Naive thymus-derived CD4-positive, alpha-beta T cell (primary cell): ENCODE measurements at regions not wholly inside any gene's neighbourhood (a gene's known extent, or its start where the extent isn't known, plus 50 kb on each side); places are given as distances from the start of the nearest gene placed in this dataset.

Experiments
- ATAC-seq: fragments of 150-1000 bp; cut with Tn5 transposase; 2 replicates; pipeline ENCODE4 v1.10.0; 2021; ENCODE audit warnings: mild to moderate bottlenecking, moderate library complexity
- CTCF ChIA-PET: fragments of 350-600 bp; sonication (Branson Sonifier 250); formaldehyde crosslinking; loops from one replicate; lab custom pipeline; 2021; ENCODE audit warnings: antibody characterized with exemption; lab: Charles Lee
- POLR2A ChIA-PET: fragments of 350-600 bp; sonication (Branson Sonifier 250); formaldehyde crosslinking; loops from one replicate; lab custom pipeline; 2021; ENCODE audit warnings: antibody characterized with exemption, inconsistent platforms; lab: Charles Lee
- DNase-seq, 9 donors: peaks; one replicate each; pipeline versions ENCODE4 v3.0.0 to v3.0.0-alpha.2; 2020 to 2022; ENCODE audit warnings: mixed read lengths in 1 of 9
- H3K27ac ChIP-seq: one replicate; pipeline ENCODE4 v1.7.0; 2013; ENCODE audit warnings: mild to moderate bottlenecking, low read depth, low read length, moderate library complexity
- H3K27me3 ChIP-seq, 2 donors: one replicate each; pipeline ENCODE4 v1.7.0; 2013; ENCODE audit warnings: low read length in 2 of 2, mild to moderate bottlenecking in 2 of 2, moderate library complexity in 2 of 2; ENCODE audit not compliant: control insufficient read depth in 2 of 2, insufficient read depth in 2 of 2
- H3K36me3 ChIP-seq, 3 experiments: 1 replicate in 2 of 3; 2 replicates in 1 of 3; pipeline ENCODE4 v1.7.0; 2013; ENCODE audit warnings: low read length in 3 of 3, mild to moderate bottlenecking in 3 of 3, moderate library complexity in 1 of 3; ENCODE audit not compliant: insufficient read depth in 3 of 3, control insufficient read depth in 2 of 3
- H3K4me1 ChIP-seq, 2 donors: one replicate each; pipeline ENCODE4 v1.7.0; 2013; ENCODE audit warnings: low read length in 2 of 2, mild to moderate bottlenecking in 2 of 2, moderate library complexity in 1 of 2; ENCODE audit not compliant: control insufficient read depth in 2 of 2, insufficient read depth in 2 of 2
- H3K4me3 ChIP-seq: 2 replicates; pipeline ENCODE4 v1.7.0; 2013; ENCODE audit warnings: mild to moderate bottlenecking, low read length
- H3K9me3 ChIP-seq, 3 experiments: 1 replicate in 2 of 3; 2 replicates in 1 of 3; pipeline ENCODE4 v1.7.0; 2013; ENCODE audit warnings: low read length in 3 of 3; ENCODE audit not compliant: control insufficient read depth in 2 of 3
- H3K27ac Mint-ChIP-seq, 9 donors: one replicate each; pipeline ENCODE4 v1.8.0; 2020 to 2022; ENCODE audit warnings: mixed read lengths in 9 of 9, mild to moderate bottlenecking in 8 of 9, moderate library complexity in 5 of 9, inconsistent platforms in 2 of 9
- H3K27me3 Mint-ChIP-seq, 5 donors: one replicate each; pipeline ENCODE4 v1.8.0; 2021 to 2022; ENCODE audit warnings: mixed read lengths in 5 of 5, mild to moderate bottlenecking in 1 of 5
- H3K36me3 Mint-ChIP-seq, 5 donors: one replicate each; pipeline ENCODE4 v1.8.0; 2020 to 2022; ENCODE audit warnings: mixed read lengths in 5 of 5, mild to moderate bottlenecking in 3 of 5, inconsistent platforms in 1 of 5
- H3K4me1 Mint-ChIP-seq, 7 donors: one replicate each; pipeline ENCODE4 v1.8.0; 2020 to 2022; ENCODE audit warnings: mixed read lengths in 7 of 7, mild to moderate bottlenecking in 3 of 7, inconsistent platforms in 1 of 7
- H3K4me3 Mint-ChIP-seq, 10 donors: one replicate each; pipeline ENCODE4 v1.8.0; 2020 to 2022; ENCODE audit warnings: mild to moderate bottlenecking in 10 of 10, mixed read lengths in 10 of 10, moderate library complexity in 6 of 10, inconsistent platforms in 2 of 10
- H3K9me3 Mint-ChIP-seq, 11 donors: one replicate each; pipeline ENCODE4 v1.8.0; 2020 to 2022; ENCODE audit warnings: mixed read lengths in 11 of 11, mild to moderate bottlenecking in 4 of 11, inconsistent platforms in 1 of 11, moderate library complexity in 1 of 11
- intact Hi-C, 2 donors: fragments of 100-400 bp; cut with micrococcal nuclease; formaldehyde crosslinking; loops; one replicate each; pipeline ENCODE4 v1.15.1; 2023

DNA sequence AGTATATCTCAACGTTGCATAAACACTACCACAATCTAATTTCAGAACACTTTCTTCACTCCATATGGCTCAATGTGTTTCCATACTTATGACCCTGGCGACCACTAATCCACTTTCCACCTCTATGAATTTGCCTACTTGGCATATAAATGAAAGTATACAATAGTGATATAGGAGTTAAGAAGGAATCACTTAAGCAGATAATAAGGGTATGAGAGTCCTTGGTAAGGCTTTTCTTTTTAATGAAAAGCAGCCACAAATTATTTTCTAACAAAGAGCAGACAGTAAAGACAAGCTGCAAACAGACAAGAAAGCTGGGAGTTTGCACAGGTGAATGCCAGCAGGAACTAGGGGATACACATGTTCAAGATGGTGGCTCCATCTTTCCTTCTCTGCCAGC lies 615.1 kb upstream of the NUDT12 start:
- POLR2A ChIA-PET, result no interaction called here
- H3K9me3 ChIP-seq, result peaks cover 0 to 20% (median 0%) of the 10 kb centered on the region in 3 experiments
- Mint-ChIP-seq H3K27me3 (no peaks in the 10 kb centered on the region), H3K4me1 (no peaks in the 10 kb centered on the region), H3K4me3 (no peak overlapping the region), H3K9me3 (peaks cover 5 to 49% (median 22%) of the 10 kb centered on the region in 11 donors), H3K27ac (no peak overlapping the region), H3K36me3 (peaks cover 0 to 3% (median 0%) of the 10 kb centered on the region in 5 donors)
- no peak overlapping the region for H3K27ac ChIP-seq
- no peak for ATAC-seq
- intact Hi-C loops, result loop anchor here in 1 of 2 donors (2.0 kb wide), 1 partner anchor 595 kb away; no protein-coding TSS in a partner anchor
- H3K27me3 ChIP-seq, result no peaks in the 10 kb centered on the region
- DNase-seq, result no peak
- H3K36me3 ChIP-seq, result no peaks in the 10 kb centered on the region
- no peak overlapping the region for H3K4me3 ChIP-seq
- H3K4me1 ChIP-seq, result no peaks in the 10 kb centered on the region
- CTCF ChIA-PET, result no interaction called here

DNA sequence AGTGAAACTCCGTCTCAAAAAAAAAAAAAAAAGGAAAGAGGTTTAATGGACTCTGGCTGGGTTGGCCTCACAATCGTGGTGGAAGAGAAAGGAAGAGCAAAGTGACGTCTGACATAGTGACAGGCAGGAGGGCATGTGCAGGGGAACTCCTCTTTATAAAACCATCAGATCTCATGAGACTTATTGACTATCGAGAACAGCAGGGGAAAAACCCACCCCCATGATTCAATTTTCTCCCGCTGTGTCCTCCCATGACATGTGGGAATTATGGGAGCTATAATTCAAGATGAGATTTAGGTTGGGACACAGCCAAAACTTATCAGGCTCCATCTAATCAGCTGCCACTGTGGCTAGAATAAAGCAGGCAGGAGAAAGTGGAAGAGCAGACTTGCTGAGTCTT lies 610.4 kb upstream of the NUDT12 start:
- no peaks in the 10 kb centered on the region for H3K27me3 ChIP-seq
- ChIA-PET POLR2A (no interaction called here), CTCF (no interaction called here)
- H3K4me1 Mint-ChIP-seq, result no peaks in the 10 kb centered on the region
- no peak overlapping the region for H3K4me3 Mint-ChIP-seq
- H3K36me3 Mint-ChIP-seq, result no peaks in the 10 kb centered on the region
- no peak overlapping the region for H3K27ac ChIP-seq
- ATAC-seq (no peak), DNase-seq (no peak)
- H3K9me3 ChIP-seq, result no peaks in the 10 kb centered on the region
- no peaks in the 10 kb centered on the region for H3K4me1 ChIP-seq
- intact Hi-C loops, result no loop called here
- H3K36me3 ChIP-seq, result no peaks in the 10 kb centered on the region
- peaks cover 0 to 7% (median 1%) of the 10 kb centered on the region in 11 donors for H3K9me3 Mint-ChIP-seq
- H3K4me3 ChIP-seq, result no peak overlapping the region
- no peaks in the 10 kb centered on the region for H3K27me3 Mint-ChIP-seq
- H3K27ac Mint-ChIP-seq, result no peak overlapping the region

DNA sequence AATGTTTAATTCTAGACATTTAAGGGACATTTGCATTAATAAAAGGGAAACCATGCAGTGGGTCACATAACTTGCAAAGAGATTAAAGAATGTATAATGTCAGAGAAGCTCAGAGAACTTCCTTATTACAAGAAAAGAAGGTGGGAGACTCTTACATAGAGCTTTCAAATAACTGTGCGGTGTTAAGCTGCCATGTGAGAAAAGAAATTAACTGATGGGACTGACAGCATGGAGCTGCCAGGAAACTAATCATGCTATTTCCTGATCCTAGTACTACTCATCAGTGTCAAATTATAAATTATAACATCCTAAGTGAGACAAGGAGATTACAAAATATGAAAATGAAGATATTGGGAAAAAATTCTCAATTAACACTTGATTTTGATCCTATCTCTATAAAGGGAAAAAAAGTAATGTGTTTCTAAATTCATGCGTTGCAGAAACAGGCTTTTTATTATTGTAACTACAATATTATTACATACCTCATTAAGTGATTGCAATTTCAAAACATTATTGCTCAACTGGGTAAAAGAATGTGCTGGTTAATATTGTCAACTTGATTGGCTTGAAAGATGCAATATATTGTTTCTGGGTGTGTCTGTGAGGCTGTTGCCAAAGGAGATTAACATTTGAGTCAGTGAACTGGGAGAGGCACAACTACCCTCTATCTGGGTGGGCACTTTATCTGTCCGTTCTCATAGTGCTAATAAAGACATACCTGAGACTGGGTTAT lies 609.5 kb upstream of the NUDT12 start:
- no peak overlapping the region for H3K4me3 ChIP-seq
- no peak for DNase-seq
- no peaks in the 10 kb centered on the region for H3K4me1 ChIP-seq
- no peak for ATAC-seq
- no peak overlapping the region for H3K27ac ChIP-seq
- CTCF ChIA-PET, result no interaction called here
- H3K27ac Mint-ChIP-seq, result no peak overlapping the region
- H3K36me3 Mint-ChIP-seq, result no peaks in the 10 kb centered on the region
- H3K9me3 Mint-ChIP-seq, result peaks cover 0 to 4% (median 0%) of the 10 kb centered on the region in 11 donors
- H3K36me3 ChIP-seq, result no peaks in the 10 kb centered on the region
- intact Hi-C loops, result no loop called here
- H3K9me3 ChIP-seq, result no peaks in the 10 kb centered on the region
- no peaks in the 10 kb centered on the region for H3K27me3 ChIP-seq
- H3K4me3 Mint-ChIP-seq, result no peak overlapping the region
- no peaks in the 10 kb centered on the region for H3K27me3 Mint-ChIP-seq
- no peaks in the 10 kb centered on the region for H3K4me1 Mint-ChIP-seq
- POLR2A ChIA-PET, result no interaction called here

DNA sequence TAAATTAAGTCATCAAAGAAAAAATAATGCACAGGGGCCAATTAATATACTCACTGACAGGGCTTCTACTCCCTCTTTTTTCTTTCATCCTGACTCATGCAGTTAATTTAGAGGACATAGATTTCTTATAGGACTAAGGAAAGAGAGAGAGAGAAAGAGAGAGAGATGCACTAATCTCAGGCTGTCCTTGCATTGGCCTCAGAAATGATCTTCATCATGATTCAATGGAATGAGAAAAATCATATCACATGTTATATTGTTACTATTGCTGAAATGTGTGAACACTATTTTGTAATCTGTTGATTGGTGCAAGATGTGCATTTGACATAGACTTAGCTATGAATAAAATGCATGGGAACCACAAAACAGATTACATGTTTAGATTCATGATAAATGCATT lies 608.3 kb upstream of the NUDT12 start:
- H3K36me3 ChIP-seq, result no peaks in the 10 kb centered on the region
- Mint-ChIP-seq H3K27me3 (no peaks in the 10 kb centered on the region), H3K27ac (no peak overlapping the region), H3K4me1 (no peaks in the 10 kb centered on the region), H3K4me3 (no peak overlapping the region), H3K9me3 (peaks cover 0 to 3% (median 0%) of the 10 kb centered on the region in 11 donors), H3K36me3 (no peaks in the 10 kb centered on the region)
- ATAC-seq (no peak), DNase-seq (no peak)
- H3K4me1 ChIP-seq, result no peaks in the 10 kb centered on the region
- no peak overlapping the region for H3K4me3 ChIP-seq
- intact Hi-C loops, result no loop called here
- ChIA-PET POLR2A (no interaction called here), CTCF (no interaction called here)
- no peaks in the 10 kb centered on the region for H3K27me3 ChIP-seq
- H3K27ac ChIP-seq, result no peak overlapping the region
- no peaks in the 10 kb centered on the region for H3K9me3 ChIP-seq

DNA sequence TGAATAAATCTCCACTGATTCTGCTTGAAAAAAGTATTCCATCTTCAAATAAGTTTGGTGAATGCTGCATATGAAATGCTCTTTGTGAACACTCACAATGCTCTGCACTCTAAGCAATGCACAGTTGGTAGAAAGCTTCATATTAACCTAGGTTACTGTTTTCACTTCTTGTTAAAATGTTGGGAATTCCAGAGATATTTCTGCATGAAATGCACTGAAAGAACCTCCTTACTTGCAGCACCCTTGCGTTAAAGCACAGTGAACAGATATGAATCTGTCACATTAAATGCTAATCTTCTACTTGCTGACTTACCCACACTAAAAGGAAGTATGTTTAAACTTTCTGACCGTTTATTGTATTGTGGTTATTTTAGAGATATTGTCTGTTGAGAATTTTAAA lies 584.1 kb upstream of the NUDT12 start:
- intact Hi-C loops, result no loop called here
- CTCF ChIA-PET, result no interaction called here

DNA sequence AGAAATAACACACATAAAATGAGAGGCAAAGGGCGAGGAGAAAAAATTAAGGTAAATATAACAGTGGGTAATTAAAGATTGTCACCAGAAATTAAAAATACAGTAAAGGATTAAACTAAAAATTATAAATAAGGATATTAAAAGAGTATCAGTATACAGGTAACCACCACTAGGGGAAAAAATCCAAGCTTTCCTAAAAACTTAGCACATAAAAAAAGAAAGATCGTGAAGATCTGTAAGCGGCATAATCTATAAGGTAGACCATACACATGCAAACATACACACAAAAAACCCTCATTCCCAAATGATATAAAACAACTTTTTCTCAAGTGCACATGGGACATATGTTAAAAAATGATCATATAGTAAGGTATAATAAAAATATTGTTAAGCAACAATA lies 577.3 kb upstream of the NUDT12 start:
- ChIA-PET CTCF (no interaction called here), POLR2A (no interaction called here)
- no peaks in the 10 kb centered on the region for H3K27me3 ChIP-seq
- H3K4me3 ChIP-seq, result no peak overlapping the region
- no peaks in the 10 kb centered on the region for H3K4me1 ChIP-seq
- Mint-ChIP-seq H3K4me1 (no peaks in the 10 kb centered on the region), H3K9me3 (peaks cover 0 to 7% (median 1%) of the 10 kb centered on the region in 11 donors), H3K27ac (no peak overlapping the region), H3K27me3 (no peaks in the 10 kb centered on the region), H3K4me3 (no peak overlapping the region), H3K36me3 (no peaks in the 10 kb centered on the region)
- no peaks in the 10 kb centered on the region for H3K36me3 ChIP-seq
- H3K27ac ChIP-seq, result no peak overlapping the region
- ATAC-seq (no peak), DNase-seq (no peak)
- intact Hi-C loops, result no loop called here
- no peaks in the 10 kb centered on the region for H3K9me3 ChIP-seq

More for the DNA sequence above, 584.1 kb upstream of the NUDT12 start:
- no peaks in the 10 kb centered on the region for H3K36me3 ChIP-seq
- no peaks in the 10 kb centered on the region for H3K9me3 ChIP-seq
- no peak overlapping the region for H3K4me3 ChIP-seq
- H3K9me3 Mint-ChIP-seq, result peaks cover 0 to 9% (median 2%) of the 10 kb centered on the region in 11 donors
- no peak overlapping the region for H3K4me3 Mint-ChIP-seq
- no peaks in the 10 kb centered on the region for H3K27me3 ChIP-seq
- ATAC-seq, result no peak
- no peaks in the 10 kb centered on the region for H3K27me3 Mint-ChIP-seq
- H3K4me1 Mint-ChIP-seq, result no peaks in the 10 kb centered on the region
- H3K4me1 ChIP-seq, result no peaks in the 10 kb centered on the region
- POLR2A ChIA-PET, result no interaction called here
- DNase-seq, result no peak
- no peak overlapping the region for H3K27ac Mint-ChIP-seq
- H3K27ac ChIP-seq, result no peak overlapping the region
- no peaks in the 10 kb centered on the region for H3K36me3 Mint-ChIP-seq

DNA sequence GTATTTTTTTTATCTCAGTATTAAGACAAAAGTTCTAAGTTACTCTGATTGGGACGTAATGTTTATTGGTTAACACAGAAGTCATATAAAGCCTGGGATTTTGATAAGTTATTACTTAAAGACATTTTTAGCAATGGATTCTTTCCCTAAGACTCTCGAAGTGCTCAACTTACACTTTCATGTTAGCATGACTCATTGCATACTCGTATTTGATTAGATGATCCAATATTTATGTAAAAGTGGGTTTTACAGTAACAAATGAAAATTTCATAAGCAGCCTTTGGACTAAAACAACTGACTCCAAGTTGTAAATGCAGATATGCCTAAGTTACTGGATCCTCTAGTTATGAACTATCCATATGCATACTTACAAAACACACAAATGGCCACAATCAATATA lies 567.7 kb upstream of the NUDT12 start:
- intact Hi-C loops, result no loop called here
- no peak overlapping the region for H3K27ac Mint-ChIP-seq
- Histone ChIP-seq H3K4me3 (no peak overlapping the region), H3K36me3 (no peaks in the 10 kb centered on the region), H3K27ac (no peak overlapping the region), H3K9me3 (peaks cover 0 to 8% (median 0%) of the 10 kb centered on the region in 3 experiments), H3K4me1 (no peaks in the 10 kb centered on the region), H3K27me3 (no peaks in the 10 kb centered on the region)
- H3K9me3 Mint-ChIP-seq, result peaks cover 3 to 23% (median 11%) of the 10 kb centered on the region in 11 donors
- CTCF ChIA-PET, result no interaction called here
- H3K36me3 Mint-ChIP-seq, result peaks cover 0 to 3% (median 0%) of the 10 kb centered on the region in 5 donors
- no peaks in the 10 kb centered on the region for H3K27me3 Mint-ChIP-seq
- no peak overlapping the region for H3K4me3 Mint-ChIP-seq
- no peak for ATAC-seq
- POLR2A ChIA-PET, result no interaction called here
- DNase-seq, result no peak
- no peaks in the 10 kb centered on the region for H3K4me1 Mint-ChIP-seq
